AG04449 (cell line): ENCODE measurements at regions not wholly inside any gene's neighbourhood (a gene's known extent, or its start where the extent isn't known, plus 50 kb on each side); places are given as distances from the start of the nearest gene placed in this dataset.
A peak's percentile ranks its signal among the peaks of the same experiment; 100 is the strongest.

Experiments
- CTCF ChIA-PET: fragments of 350-600 bp; formaldehyde crosslinking; extraction: SDS; loops from one replicate; lab custom pipeline; 2021; ENCODE audit warnings: antibody characterized with exemption; lab: Yijun Ruan, JAX
- POLR2A ChIA-PET: fragments of 400-600, 350-600 bp; formaldehyde crosslinking; extraction: SDS; loops from one replicate; lab custom pipeline; 2020; ENCODE audit warnings: antibody characterized with exemption, inconsistent platforms; lab: Yijun Ruan, JAX
- DNase-seq: peaks from one replicate; pipeline ENCODE4 v3.0.0-alpha.2; 2010; ENCODE audit warnings: low read depth, low spot score
- H3K4me3 ChIP-seq: 2 replicates; pipeline ENCODE4 v1.5.1; 2011; ENCODE audit warnings: low read depth, mild to moderate bottlenecking, control low read depth, low read length
- TF ChIP-seq, protein P1 (sequence below): IDR thresholded peaks from one replicate; pipeline ENCODE4 v1.5.1; 2011; ENCODE audit warnings: mild to moderate bottlenecking, moderate library complexity, low read length, control low read depth, inconsistent platforms; ENCODE audit not compliant: insufficient read depth; ENCODE audit errors: missing control alignments

DNA sequence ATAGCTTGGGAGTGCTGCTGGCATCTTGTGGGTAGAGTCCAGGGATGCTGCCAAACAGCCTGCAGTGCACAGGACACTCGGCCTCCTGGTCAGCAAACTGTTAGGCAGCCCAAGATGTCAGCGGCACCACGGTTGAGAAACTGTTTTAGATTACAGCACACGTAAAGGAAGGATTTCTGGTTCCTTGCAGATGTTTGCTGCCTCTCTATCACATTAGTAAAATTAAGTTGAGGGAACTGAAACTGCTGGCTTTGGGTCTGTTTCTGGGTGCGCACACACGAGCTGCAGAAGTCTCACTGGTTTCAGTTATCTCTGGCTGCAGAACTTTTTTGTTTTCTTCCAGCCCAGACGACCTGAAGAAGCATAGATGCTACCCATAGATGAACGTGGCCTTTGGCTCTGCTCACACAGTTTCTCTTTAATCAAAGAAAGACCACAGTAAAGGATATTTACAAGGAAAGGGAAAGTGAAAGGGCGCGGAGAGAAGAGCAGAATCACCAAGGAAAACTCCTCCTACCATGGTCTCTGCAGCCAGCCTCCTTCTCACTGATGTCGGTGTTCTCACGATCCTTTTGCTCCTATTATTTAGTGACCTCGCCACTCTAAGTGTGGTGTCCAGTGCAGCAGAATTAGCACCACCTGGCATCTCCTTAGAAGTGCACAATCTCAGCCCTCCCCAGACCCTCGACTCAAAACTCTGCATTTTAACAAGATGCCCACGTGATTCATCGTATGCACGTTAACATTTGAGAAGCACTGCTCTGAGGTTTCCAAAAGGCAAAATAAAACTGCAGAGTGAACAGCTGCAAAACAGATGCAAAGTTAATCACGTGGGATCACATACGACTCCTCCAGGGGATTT is 50.6 kb upstream of the AKAP13 start:
- TF ChIP-seq, protein P1, sequence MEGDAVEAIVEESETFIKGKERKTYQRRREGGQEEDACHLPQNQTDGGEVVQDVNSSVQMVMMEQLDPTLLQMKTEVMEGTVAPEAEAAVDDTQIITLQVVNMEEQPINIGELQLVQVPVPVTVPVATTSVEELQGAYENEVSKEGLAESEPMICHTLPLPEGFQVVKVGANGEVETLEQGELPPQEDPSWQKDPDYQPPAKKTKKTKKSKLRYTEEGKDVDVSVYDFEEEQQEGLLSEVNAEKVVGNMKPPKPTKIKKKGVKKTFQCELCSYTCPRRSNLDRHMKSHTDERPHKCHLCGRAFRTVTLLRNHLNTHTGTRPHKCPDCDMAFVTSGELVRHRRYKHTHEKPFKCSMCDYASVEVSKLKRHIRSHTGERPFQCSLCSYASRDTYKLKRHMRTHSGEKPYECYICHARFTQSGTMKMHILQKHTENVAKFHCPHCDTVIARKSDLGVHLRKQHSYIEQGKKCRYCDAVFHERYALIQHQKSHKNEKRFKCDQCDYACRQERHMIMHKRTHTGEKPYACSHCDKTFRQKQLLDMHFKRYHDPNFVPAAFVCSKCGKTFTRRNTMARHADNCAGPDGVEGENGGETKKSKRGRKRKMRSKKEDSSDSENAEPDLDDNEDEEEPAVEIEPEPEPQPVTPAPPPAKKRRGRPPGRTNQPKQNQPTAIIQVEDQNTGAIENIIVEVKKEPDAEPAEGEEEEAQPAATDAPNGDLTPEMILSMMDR: no peak
- POLR2A ChIA-PET: interaction anchor here (1.0 to 2.1 kb wide), 3 partner anchors 11 to 84 kb away, joined by 3 to 13 read pairs (median 9); partner anchors contain the start of gene AKAP13
- peak overlapping the region; percentile 64 for H3K4me3 ChIP-seq
- CTCF ChIA-PET: interaction anchor here (0.9 to 5.6 kb wide), 26 partner anchors 10 to 289 kb away, joined by 3 to 76 read pairs (median 7); no protein-coding TSS in a partner anchor
- no peak for DNase-seq
